Kidney tubule cell (primary cell): ENCODE measurements at regions not wholly inside any gene's neighbourhood (a gene's known extent, or its start where the extent isn't known, plus 50 kb on each side); places are given as distances from the start of the nearest gene placed in this dataset.
"Not testable (repeated sequence)": the region's sequence is repeated elsewhere in the genome, so short reads cannot be mapped to it uniquely, and the experiment has no call there.

Source experiments
- DNase-seq: peaks from one replicate; pipeline ENCODE4 v3.0.0-alpha.2; 2018; ENCODE audit warnings: low spot score

DNA sequence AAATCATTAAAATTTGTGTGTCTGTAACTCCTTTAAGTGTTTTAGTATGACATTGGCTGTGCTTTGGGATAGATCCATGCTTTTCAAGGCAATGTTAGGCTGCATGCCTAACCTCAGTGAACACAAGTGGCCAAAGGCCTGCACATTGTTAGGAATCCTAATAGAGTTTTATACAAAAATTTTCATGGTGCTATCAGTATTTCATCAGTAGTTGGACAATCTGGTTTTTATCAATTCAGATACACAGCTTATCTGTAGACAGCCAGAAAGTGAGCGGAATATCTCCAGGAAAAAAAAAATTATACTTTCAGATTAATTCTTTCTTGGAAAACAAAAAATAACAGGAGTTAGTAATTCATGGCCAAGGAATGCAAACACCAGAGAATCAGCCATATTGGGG, 324.0 kb upstream of the PDE3A start:
- DNase-seq: no peak

DNA sequence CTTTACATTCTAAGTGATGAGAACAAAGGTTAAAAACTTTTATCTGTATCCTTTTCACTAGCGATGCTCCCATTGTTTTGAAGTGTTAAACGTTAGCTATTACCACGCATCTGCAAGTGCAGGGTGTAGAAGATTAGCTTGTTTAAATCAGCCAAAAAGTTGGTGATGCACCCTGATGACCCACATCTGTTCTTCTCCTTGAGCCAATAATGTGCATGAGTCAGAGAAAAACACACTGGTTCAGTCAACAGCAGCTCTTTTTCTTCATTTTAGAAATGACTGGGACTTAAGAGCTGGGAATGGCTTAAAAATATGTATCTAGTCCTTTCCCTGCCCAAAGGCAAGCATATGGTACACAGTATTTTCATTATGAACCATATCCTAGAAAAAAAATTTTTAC, 323.5 kb upstream of the PDE3A start:
- DNase-seq: no peak

DNA sequence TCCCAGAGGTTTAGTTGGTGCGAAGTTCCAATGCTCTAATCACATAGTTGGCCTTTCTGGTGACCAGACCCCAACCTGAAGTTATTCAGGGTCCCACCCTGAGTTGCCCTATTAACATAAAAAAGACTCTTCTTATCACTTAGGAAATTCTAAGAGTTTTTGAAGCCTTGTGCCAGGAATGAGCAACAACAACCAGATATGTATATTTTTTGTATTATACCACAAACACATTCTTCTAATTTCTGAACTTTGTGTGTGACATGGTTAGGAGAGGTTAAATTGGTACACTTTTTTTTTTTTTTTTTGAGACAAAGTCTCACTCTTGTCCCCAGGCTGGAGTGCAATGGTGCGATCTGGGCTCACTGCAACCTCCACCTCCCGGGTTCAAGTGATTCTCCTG, 320.4 kb upstream of the PDE3A start:
- no peak for DNase-seq

DNA sequence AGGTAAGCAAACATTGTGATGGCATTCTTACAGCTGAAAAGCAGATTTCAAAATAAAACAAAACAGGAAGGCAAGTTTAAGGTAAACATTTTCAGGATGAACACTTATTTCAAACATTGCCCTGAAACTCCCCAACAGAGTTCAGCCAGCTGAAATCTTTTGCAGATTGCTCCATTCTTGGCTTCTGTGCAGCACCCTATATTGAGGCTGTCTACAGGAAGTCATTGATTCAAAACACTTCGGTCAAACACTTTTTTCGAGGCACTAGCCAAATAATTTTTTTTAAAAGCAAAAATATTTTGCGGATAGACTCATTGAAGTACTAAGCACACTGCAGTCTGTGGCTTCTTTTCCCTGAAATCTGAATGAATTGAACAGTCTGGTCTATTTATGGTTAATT, 318.1 kb upstream of the PDE3A start:
- DNase-seq: no peak

- no peak for DNase-seq
Measured at GRCh38 chr12:20053782-20054181, 314.6 kb upstream of the PDE3A start.

DNA sequence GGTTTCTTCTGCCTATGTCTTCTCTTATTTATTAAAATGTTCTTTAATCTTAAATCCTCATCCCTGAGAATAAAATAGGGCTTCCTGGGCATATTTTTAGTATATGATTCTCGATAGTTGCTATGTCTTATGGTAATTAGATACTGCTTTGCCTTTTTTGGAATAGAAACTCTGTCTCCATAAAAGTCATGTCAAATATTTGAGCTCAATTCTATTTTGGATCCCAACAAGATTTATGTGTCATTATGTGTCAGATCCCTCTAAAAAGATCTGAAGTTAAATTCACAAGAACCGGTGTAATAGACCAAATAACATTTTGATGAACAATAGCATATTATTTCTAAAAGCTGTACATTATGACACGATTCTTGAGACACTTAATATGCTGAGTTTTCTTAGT, 312.5 kb upstream of the PDE3A start:
- DNase-seq: no peak

GRCh38 chr12:20057398-20057797, 310.9 kb upstream of the PDE3A start:
- no peak for DNase-seq

DNA sequence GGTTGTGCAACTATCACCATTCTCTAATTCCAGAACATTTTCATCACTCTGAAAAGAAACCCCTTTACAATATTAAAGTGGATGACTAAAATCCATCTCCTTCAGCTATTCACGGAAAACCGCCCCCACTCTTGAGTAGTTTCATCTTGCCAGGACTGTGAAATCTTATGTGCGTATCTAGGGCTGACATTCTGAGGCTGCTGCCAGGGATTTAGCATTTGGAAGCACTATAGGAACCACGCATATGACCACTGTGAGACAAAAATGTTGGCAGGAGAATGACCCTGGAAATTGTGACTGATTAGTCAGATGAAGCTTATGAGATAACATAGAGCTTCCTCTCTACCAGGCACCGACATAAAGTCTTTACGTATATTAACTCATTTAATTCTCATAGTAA, 305.2 kb upstream of the PDE3A start:
- no peak for DNase-seq

- DNase-seq: no peak
Measured at GRCh38 chr12:20077618-20078017, 290.7 kb upstream of the PDE3A start.

- DNase-seq: no peak
Measured at GRCh38 chr12:20089077-20089476, 279.3 kb upstream of the PDE3A start.

GRCh38 chr12:20093190-20093810, 275.0 kb upstream of the PDE3A start:
- DNase-seq: not testable (repeated sequence)

DNA sequence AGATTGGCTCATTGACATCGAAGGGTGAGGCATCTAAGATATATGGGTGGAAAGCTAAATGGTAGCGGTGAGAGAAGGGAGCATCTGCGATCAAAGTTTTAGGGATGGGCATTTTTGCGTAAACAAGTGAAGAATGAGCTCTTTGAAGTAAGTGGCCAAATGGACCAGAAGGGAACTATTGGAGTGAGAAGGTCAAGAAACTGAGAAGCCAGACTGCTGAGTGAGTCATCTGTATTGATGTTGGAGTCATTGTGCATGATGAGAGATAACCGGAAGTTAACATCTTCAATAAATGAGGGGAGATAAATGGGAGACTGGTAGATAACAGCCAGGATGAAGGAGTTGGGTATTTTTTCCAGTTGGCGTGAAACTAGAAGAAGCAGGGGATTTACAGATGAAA, 271.9 kb upstream of the PDE3A start:
- DNase-seq: no peak

DNA sequence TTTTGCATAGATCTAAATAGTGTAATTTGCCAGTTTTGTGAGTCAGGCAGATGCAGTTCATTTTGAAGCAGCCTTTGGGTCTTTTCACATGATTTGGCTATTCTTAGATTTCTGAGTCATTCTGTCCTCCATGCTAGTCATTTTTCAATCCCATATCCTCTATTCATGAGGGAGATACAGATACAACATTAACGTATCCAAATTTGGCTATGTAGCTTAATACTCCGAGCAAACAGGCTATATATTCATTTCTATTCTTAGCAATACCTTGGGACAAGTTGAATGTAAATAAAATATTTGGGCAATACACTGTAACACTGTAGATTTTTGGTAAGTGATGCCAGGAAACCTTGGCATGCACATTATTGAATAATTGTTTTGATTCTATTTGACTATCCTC, 270.7 kb upstream of the PDE3A start:
- no peak for DNase-seq

- no peak for DNase-seq
Measured at GRCh38 chr12:20099395-20100183, 268.7 kb upstream of the PDE3A start.

- no peak for DNase-seq
Measured at GRCh38 chr12:20101046-20101445, 267.3 kb upstream of the PDE3A start.

DNA sequence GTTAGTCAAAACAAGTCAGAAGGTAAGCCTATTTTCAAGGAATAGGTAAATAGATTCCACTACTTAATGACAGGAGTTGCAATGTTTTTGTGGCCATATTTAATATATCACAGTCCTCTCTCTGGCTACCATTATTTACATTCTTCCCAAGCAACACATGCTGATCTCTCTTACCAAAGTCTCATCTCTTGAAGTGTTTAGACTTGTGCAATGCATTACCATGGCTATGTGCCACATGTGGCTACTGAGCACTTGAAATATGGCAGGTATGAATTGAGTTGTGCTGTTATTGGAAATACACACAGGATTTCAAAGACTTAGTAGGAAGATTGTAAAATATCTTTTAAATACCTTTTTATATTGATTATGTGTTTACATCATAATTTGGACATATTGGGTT, 262.4 kb upstream of the PDE3A start:
- DNase-seq: no peak

DNA sequence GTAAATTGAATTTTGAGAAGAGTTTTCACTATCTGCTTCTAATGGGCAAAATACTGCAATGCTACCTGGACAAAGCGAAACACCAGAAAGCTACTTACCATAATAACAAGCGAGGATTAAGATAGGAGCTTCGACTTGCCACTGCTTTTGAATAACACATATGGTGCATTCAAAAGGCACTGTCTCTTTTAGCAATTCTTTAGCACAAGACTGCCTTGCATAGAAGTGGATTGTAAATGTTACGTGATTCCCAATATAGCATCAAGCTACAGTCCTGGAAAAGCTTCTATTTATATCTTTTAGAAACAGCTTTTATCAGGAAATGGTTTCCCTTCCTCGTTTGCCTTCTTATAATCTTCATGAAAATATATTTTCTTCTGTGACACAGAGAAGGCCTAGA, 258.7 kb upstream of the PDE3A start:
- no peak for DNase-seq

DNA sequence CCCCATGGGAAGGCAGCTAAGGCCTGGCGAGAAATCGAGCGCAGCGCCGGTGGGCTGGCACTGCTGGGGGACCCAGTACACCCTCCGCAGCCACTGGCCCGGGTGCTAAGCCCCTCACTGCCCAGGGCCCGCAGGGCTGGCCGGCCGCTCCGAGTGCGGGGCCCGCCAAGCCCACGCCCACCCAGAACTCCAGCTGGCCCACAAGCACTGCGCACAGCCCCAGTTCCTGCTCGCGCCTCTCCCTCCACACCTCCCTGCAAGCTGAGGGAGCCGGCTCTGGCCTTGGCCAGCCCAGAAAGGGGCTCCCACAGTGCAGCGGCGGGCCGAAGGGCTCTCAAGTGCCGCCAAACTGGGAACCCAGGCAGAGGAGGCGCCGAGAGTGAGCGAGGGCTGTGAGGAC, 253.0 kb upstream of the PDE3A start:
- DNase-seq: not testable (repeated sequence)

- no peak for DNase-seq
Measured at GRCh38 chr12:20119596-20120402, 248.5 kb upstream of the PDE3A start.

DNA sequence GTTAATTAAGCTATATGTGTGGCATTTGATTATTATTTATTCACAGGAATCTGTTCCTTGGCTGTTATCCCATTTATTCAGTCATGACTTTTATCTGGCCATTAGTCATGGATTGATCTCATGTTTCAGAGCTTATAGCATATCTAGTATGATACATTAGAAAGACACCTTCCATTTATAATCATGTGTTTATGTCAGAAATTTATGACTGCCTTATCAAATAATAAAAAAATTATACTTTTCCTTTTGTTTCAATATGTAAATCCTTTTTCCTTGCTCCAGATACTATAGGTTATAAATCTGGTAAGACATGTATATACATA, 248.0 kb upstream of the PDE3A start:
- no peak for DNase-seq

DNA sequence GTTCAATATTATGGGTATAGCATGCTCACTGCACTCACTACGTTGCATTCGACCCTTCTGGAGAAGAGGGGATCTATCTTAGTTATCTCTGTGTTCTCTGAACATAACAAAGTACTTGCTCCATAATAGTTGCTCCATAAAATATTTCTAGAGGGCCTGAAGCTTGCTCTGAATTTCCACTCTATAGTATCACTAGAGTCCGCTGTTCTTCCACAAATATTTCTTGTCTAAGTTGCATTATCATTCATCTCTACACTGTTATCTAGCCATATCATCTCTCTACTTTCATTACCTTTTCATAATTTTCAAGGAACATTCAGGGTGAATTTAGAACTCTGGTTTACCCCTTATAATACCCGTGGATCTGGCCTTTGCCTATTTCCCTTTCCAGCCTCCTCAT, 246.1 kb upstream of the PDE3A start:
- DNase-seq: no peak

DNA sequence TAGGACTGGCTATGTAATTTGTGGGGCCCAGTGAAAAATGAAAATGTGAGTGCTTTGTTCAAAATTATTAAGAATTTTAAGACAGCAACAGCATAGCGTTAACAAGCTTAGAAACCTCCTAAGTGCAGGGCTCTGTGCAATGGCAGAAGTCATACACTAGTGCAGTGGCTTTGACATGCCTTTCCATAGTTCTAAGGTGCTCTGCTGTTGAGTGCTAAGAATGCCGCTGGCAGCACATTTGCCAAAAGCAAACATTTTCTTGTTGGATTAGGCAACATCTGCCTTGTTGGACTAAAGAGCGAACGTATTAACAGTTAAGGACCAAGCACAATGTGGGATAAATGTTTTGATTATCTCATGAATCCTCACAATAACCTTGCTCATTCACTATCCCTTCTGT, 244.9 kb upstream of the PDE3A start:
- no peak for DNase-seq

DNA sequence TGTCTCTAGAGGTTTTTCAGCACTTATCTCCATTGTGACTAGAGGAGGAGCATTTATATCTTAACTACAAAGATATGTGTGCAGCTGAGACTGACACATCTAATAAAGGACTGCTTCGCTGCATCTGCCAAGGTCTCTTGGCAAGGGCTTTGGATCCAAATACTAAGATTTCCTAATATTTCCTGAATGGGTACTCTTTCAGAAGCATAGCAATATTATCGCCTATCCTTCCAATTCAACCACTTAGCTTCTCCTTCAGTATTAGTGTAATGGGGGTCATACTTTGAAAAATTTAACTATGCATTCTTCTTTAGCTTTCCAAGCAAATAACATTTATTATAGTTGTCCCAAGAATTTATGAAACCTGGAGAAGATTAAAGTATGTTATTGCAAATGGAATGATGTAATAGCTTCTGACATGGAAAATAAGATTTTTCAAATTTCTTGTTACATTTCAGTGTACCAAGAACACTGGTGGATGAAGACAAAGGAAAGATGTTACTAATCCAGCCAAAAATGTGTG, 243.0 kb upstream of the PDE3A start:
- DNase-seq: no peak
